ENCODE measurements at regions not wholly inside any gene's neighbourhood (a gene's known extent, or its start where the extent isn't known, plus 50 kb on each side); places are given as distances from the start of the nearest gene placed in this dataset.

- TF ChIP-seq CTCF (IDR thresholded peaks at IDR 0.05; ENCODE audit: low read depth, low read length, missing input control) (no peak), REST (IDR thresholded peaks at IDR 0.05) (no peak), MAX (IDR thresholded peaks at IDR 0.05) (no peak), JUND (IDR thresholded peaks at IDR 0.05) (no peak), RAD21 (IDR thresholded peaks at IDR 0.05) (no peak), EGR1 (IDR thresholded peaks at IDR 0.05; ENCODE audit: low read depth in 2 of 2) (no peak), ATF3 (IDR thresholded peaks at IDR 0.05) (no peak), SP1 (IDR thresholded peaks at IDR 0.05) (no peak), TAF1 (conservative IDR thresholded peaks at IDR 0.05) (no peak), GABPA (IDR thresholded peaks at IDR 0.05 in 1 of 2, conservative IDR thresholded peaks at IDR 0.05 in 1 of 2) (no peak), YY1 (IDR thresholded peaks at IDR 0.05) (no peak), FOXA1 (IDR thresholded peaks at IDR 0.05) (no peak)
Measured at GRCh38 chr3:178217479-178217878, 318.8 kb upstream of the KCNMB2 start.
